NCI-H748 (cell line): ENCODE measurements at regions not wholly inside any gene's neighbourhood (a gene's known extent, or its start where the extent isn't known, plus 50 kb on each side); places are given as distances from the start of the nearest gene placed in this dataset.
"Not testable (repeated sequence)": the region's sequence is repeated elsewhere in the genome, so short reads cannot be mapped to it uniquely, and the experiment has no call there.

Experiments
- DNase-seq: peaks from one replicate; lab custom pipeline; 2025; ENCODE audit not compliant: unreplicated experiment; lab: John Stamatoyannopoulos, UW

DNA sequence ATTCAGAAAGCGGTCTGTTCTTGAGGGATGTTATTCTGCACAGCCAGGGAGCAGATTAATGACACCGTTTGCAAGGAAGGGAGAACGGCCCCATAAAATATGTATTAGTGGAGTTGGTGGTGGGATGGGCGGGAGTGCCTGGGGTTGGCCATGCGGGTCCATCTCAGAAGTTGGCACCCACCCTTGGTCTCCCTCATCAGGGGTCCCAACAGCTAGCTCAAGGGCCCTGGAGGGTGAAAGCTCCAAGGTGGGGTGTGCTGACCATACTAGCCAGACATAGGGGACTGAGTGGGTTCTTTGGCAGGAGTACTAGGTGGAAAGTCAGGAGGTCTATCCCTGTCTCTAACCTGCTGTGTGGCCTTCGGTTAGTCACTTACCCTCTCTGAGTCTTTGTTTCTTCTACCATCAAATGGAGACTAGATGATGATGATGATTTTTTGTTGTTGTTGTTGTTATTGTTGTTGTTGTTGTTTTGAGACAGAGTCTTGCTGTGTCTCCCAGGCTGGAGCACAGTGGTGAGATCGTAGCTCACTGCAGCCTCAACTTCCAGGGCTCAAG lies 83.2 kb upstream of the BRD7 start:
- DNase-seq: no peak

DNA sequence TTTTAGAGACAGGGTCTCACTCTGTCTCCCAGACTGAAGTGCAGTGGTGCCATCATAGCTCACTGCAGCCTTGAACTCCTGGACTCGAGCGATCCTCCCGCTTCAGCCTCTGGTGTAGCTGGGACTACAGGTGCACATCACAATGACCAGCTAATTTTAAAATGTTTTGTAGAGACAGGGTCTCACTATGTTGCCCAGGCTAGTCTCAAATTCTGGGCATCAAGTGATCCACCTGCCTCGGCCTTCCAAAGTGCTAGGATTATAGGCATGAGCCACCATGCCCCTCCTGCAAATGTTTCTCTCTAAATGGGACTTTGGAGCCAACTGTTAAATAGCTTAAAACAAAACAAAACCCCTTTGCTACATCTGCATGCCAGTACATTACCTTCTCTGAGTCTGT lies 82.2 kb upstream of the BRD7 start:
- DNase-seq: no peak

DNA sequence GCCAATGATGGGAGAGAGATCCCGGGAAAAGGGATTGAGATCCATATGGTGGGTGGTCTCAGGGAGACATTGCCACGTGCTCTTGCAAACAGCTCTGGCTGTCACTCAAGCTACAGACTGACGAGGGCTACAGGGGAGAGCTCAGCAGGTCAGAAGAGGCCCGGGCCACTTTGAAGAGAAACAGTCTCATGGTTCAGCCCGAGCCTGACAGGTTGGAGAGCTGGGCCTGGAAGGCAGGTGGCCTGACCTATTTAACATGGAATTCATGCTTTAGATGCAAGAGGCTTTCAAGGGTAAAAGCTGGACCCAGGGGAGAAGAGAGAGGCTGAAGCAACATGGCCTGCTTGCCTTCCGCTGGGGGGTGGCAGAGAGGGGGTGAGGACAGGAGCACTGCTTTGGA lies 81.0 kb upstream of the BRD7 start:
- no peak for DNase-seq

DNA sequence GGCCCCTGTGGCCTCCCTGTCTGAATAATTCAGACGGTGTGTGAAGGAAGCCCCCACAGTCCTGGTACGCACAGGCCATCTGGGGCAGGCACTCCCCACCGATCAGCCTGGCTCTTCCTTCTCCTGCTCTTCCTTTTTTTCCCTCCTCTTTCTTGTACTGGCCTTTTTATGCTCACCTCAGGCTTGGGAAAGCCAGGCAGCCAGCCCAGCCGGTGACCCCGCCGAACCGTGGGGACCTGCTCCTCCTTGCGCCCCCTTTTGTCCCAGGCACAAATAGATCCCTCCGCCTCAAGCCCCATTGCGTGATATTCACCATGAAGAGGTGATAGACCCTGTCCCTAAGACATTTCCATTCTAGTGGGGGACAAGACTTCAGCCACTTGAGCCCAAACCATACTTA lies 80.2 kb upstream of the BRD7 start:
- DNase-seq: no peak

DNA sequence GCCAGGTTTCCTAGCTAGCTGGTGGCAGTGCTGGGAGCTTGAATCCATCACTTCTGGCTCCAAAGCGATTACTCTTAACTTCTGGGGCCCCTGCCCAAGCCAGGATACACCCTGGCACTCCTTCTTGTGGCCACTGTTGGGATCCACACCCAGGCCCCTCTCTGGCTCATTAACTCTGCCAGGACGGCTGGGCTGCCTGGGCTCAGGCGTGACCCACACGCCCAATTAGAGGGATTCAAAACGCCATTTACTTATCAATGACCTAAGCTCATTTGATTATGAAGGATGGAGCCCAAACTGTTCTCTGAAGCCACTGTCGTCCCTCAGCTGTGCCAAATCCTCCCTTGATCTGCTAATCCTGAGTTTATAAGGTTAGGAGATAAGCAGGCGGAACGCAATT lies 79.7 kb upstream of the BRD7 start:
- no peak for DNase-seq

DNA sequence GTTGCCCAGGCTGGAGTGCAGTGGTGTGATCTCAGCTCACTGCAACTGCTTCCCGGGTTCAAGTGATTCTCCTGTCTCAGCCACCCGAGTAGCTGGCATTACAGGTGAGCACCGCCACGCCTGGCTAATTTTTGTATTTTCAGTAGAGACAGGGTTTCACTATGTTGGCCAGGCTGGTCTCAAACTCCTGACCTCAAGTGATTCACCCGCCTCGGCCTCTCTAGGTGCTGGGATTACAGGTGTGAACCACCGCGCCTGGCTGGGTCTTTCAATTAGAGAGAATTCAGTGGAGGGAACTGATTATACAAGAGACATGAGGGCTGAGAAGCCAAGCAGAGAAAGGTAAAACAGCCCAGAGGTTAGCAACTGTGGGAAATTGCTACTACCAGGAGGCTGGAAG lies 78.6 kb upstream of the BRD7 start:
- DNase-seq: not testable (repeated sequence)

DNA sequence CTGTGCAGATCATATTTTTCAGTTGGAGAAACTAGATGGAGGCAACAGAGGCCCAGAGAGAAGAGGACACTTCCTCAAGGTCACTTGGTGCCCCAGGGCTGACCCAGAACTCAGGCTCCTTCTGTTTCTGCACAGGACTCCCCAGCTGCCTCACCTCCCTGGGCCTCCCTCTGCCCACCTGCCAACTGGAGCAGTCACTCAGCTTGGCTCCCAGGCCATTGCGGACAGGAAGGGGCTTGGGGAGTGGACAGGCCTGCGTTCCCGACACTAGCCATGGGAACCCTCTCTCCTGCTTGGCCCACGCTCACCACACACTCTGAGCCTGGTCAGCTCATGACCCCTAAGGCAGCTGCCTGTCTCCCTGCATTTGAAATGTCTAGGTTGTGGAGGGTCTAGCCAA lies 78.1 kb upstream of the BRD7 start:
- DNase-seq: no peak

DNA sequence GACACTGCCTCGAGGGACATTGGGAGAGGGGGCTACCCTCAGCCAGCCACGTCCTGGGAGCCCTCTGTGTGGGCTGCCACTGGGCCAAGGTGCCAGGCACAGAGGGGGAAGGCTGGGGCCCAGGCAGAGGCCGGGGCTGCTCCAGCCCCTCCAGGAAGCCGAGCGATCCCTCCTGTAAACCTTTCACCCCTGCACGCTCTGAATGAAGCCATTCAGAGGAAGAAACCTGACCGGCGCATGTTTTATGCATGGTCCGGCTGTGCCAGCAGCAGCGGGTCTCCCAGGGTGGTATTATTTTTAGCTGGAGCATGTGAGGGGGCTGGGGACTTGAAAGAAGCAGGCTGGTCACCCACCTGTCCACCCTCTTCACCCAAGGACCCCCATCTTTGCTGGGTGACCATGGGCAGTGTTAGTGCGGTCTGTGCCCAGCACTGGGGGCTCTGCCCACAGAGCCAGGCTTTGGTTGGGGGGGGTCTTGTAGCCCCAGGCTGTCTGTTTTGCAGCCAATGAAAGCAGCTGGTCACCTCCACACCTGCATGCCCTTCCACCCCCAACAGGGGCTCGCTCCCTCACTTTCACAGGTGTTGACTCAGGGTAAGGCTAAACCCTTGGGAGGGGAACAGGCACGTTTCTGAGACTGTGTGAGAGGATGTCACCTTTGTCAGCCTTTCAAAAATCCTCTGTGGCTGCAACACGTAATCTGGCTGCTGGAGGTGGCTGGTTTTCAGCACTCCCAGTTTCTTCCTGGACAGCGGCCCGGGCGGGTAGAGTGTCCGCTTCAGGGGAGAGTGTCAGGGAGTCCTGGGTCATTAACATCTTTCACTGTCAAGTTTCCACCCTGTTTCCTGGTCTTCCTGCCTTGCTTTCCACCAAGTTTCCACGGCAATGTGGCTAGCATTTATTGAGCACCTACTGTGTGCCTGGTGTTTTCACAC lies 77.1 kb upstream of the BRD7 start:
- no peak for DNase-seq

DNA sequence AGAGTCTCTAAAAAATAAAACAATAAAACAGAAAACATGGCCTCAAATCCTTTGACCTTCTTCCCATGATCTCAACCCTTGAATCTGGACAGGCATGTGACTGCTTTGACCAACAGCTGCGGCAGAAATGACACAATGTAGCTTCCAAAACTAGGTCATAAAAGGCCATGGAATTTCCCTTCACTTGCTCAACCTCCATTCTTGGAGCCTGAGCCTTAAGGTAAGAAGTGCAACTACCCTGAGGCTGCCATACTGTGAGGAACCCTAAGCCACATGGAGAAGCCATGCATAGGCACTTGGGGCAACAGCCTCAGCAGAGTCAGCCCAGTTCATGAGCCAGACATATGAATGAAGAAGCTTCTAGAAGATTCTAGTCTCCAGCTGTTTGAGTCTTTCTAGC lies 75.7 kb upstream of the BRD7 start:
- no peak for DNase-seq

DNA sequence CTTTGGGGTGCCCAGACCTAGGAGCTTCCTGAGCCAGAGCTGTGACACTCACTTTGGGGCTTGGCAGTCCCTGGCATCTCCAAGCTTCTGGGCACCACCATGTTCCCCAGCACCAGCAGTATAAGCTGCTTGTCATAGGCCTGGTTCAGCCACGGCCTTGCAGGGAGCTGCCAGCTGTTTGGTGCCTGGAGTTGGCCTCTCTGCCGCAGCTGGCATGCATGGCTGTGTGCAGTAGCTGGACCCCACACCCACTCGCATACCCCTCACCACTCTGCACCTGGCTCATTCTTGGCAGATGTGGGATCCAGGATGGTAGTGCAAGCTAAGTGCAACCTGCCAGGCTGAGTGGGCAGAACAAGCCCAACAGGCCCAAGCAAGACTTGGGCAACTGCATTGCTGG lies 73.4 kb upstream of the BRD7 start:
- DNase-seq: no peak

DNA sequence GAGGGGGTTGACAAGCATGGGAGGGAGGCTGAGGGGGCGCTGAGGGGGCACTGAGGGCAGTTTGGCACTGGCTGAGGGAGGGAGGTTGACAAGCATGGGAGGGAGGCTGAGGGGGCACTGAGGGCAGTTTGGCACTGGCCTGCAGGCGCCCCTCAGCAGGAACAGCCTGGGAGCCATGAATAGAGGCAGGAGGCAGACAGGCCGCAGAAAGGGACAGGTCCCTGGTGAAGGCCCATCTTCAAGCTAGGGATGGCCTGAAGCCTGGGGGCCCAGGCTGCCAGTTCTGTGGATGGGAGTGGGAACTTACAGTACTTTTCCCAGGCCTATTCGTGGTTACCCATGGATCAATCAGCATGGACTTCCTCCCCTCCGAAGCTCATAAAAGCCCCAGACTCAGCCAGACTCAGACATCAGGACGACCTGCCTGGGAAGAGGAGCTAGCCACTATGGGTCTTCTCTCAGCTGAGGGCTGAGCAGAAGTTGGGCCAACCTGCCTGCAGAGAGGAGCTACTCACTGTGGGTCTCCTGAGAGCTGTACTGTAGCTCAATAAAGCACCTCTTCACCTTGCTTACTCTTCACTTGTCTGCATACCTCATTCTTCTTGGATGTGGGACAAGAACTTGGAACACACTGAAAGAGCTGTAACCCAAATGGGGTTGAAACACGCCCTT lies 72.8 kb upstream of the BRD7 start:
- no peak for DNase-seq

DNA sequence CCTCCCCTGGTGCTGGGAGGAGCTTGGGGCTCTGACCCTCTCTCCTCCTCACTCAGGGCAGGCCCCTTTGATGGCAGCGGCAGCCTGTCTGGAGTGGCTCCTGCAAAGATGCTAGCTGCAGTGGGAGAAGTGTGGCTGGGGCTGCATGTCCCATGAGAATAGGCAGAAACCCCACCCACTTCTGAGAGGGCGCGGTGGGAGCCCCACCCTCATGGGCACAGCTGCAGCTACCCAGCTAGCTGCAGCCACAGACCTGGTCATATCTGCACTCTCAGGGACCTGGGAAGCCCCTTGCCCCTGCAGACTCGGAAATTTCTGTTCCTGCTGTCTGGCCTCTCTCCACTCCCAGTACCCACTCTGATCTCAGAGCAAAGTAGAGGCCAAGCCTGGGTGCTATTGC lies 72.2 kb upstream of the BRD7 start:
- DNase-seq: no peak

DNA sequence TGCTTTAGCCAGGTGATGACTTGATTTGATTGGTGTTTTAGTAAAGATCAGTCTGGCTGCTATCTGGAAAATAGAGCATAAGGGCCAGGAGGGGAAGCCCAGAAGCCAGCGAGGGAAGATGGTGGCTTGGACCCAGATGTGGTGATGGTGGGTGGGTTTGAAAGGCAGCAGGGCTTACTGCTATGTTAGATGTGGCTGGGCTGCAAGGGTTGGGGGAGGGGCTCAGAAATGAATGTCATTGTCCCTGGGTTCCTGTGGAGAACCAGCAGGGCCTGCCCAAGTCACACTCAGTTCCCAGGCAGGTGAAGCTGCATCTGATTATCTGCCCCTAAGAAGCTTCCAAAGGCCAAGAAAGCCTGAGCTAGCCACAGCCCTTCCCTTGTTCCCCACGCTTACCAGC lies 71.7 kb upstream of the BRD7 start:
- DNase-seq: no peak

DNA sequence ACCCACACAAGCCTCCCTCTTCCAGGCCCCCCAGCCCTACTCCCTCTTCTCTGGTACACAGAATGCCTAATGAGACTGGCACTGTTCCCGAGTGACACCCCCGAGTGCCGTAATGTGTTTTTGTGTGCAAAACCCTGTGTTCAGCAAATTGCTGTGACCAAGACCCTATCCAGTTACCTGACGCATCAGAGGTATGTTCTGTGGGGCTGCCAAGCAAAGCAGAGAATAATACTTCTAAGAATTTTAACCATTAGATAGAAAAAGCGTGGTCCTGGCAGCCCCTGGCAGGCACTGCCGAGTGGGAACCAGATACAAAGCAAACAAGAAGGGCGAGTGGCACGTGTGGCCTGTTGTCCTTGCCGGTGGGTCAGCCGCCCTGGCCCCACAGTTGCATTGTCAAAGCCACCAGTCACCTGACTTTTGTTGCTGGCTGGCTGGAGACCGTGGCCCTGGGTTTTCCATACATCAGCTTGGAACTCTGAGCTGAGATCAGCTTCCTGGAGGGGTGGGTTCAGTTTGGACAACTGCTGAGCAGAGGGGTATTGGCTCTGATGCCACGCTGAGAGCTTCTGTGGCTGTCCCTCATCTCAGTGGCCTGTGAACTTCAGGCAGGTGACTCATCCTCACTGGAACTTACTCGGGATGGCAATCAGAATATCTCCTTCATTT lies 69.1 kb upstream of the BRD7 start:
- no peak for DNase-seq

DNA sequence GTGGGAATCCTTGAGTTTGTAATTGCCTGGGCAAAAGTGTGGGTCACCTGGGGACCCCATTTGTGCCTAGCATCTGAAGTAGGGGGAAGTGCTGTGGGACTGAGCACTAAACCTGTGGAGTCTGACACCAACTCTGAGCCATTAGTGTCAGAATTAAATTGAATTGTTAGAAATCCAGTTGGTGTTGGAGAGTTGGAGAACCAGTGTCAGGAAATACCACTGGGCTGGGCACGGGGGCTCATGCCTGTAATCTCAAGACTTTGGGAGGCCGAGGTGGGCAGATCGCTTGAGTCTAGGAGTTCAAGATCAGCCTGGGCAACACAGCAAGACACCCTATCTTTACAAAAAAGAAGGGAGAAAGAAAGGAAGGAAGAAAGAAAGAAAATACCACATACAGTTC lies 67.5 kb upstream of the BRD7 start:
- DNase-seq: no peak

DNA sequence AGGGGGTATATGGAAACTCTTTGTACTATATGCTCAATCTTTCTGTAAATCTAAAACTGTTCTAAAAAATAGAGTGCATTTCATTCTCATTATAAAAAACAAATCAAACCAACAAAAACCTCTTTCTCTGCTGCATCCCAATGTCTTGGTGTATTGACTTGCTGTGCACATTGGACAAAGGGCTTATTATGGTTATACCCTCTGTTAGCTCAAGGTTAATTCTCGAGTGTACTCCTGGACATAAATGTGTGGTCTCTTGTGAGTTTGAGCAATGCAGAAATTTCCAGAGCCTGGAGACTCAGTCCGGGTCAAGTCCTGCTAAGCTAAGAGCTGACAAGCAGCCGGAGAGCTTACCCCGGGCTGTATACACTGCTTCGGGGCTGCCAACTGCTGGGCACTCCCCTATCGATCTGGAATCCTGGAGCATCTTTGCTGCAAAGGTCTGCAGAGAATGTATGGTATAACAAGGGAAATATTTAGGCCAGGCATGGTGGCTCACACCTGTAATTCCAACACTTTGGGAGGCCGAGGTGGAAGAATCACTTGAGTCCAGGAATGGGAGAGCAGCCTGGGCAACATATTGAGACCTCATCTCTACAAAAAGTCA lies 66.2 kb upstream of the BRD7 start:
- no peak for DNase-seq

DNA sequence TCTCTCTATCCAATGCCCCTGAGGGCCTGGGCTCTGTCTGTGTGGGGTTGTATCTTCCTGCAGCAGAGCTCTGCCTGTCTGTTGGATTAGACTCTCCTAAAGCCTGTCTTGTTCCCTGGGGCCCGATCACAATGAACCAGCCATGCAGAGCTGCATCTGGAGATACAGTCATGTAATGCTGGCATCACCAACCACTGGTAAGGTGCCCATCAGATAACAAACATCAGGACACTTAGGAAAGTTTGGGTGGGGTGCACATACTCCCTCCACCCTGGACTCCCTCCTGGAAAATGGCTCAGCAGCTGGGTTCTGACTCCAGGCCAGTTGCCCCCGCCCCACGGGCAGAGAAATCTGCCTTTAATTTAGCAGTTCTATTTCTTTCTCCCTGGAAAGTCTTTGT lies 61.3 kb upstream of the BRD7 start:
- DNase-seq: no peak

DNA sequence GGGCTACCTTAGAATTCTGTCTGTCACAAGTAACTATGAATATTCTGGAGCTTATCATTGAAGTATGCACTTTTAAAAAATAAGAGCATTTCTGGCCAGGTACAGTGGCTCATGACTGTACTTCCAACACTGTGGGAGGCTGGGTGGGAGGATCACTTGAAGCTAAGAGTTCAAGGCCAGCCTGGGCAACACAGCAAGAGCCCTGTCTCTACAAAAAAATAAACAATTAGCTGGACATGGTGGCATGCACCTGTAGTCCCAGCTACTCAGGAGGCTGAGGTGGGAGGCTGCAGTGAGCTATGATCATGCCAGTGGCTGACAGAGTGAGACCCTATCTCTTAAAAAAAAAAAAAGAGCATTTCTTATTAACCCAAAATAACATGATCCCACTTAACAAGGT lies 60.0 kb upstream of the BRD7 start:
- DNase-seq: no peak

DNA sequence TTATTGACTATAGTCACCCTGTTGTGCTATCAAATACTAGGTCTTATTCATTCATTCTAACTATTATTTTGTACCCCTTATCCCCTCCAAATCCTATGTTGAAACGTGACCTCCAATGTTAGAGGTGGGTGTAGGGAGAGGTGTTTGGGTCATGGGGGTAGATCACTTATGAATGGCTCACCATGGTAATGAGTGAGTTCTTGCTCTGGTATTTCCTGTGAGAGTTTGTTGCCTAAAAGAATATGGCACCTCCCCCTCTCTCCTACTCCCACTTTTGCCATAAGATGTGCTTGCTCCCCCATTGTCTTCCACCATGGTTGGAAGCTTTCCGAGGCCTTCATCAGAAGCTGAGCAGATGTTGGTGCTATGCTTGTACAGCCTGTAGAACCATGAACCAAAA lies 59.3 kb upstream of the BRD7 start:
- DNase-seq: no peak

DNA sequence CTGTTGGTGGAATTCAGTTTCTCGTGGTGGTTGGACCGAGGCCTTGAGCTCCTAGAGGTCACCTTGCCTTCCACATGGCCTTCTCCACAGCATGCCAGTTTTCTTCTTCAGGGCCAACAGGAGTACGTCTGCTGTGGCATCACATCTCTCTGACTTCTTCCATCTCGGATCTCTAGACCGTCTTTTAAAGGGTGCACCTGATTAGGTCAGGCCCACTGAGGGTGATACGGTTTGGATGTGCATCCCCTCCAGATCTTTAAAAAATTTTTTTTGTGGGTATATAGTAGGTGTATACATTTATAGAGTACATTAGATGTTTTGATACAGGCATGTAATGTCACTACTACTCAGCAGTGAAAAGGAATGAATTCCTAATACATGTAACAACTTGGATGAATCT lies 58.3 kb upstream of the BRD7 start:
- no peak for DNase-seq

DNA sequence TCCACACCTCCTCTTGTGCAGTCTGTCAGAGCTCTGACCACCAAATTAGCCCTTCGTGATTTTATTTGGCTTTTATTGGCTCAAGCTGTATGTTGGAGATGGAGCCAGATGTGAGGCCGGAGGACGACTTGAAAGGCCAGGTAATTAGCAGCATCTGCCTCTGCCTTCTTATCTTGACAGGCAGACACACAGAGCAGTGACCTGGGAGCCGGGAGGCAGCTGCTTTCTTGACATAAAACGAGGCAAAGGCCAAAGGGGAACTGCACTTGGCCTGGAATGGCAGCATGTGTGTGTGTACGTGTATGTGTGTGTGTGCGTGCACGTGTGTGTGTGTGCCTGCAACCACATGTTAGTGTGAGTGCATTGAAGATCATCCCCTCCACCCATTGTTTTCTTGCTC lies 56.9 kb upstream of the BRD7 start:
- no peak for DNase-seq
